ENCODE measurements at regions not wholly inside any gene's neighbourhood (a gene's known extent, or its start where the extent isn't known, plus 50 kb on each side); places are given as distances from the start of the nearest gene placed in this dataset.
"Not testable (repeated sequence)": the region's sequence is repeated elsewhere in the genome, so short reads cannot be mapped to it uniquely, and the experiment has no call there.

DNA sequence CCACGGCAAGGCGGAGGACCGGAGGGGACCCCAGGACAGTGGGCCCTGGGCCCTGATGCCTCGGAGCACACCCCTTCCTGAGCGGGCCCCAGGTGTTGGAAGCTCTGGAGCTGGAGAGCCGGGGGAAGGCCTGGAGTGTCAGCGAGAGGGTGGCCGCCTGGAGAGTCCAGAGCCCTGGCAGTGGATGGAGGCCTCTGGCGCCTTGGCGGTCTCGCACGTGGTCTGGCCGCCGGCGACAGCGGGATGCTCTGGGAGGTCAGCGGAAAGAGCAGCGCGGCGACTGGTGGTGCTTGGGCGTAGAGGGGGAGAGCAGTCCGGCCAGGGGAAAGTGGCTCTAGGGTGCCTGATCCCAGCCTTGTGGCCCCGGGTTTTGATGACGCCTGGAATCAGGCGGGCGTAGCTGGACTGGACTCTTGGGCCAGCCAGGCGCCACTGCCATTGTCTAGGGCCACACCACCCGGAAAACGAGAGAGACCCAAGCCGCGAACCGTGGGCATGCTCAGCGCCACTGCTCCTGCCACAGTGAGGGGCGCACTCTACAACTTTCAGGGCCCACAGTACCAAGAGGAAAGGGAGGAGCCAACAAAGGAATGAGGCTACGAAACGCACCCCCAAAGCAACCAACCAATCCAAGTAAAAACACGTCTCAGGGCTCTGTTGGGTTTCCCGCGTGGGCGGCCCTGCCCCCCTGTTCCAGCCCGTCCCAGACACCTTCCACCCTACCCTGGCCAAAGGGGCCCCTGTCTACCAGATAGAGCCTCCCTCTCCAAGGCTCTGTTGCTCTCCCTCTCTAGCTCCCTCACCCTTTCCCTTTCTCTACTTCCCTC lies 1381.2 kb upstream of the DEFB115 start:
- TF ChIP-seq, protein P1, sequence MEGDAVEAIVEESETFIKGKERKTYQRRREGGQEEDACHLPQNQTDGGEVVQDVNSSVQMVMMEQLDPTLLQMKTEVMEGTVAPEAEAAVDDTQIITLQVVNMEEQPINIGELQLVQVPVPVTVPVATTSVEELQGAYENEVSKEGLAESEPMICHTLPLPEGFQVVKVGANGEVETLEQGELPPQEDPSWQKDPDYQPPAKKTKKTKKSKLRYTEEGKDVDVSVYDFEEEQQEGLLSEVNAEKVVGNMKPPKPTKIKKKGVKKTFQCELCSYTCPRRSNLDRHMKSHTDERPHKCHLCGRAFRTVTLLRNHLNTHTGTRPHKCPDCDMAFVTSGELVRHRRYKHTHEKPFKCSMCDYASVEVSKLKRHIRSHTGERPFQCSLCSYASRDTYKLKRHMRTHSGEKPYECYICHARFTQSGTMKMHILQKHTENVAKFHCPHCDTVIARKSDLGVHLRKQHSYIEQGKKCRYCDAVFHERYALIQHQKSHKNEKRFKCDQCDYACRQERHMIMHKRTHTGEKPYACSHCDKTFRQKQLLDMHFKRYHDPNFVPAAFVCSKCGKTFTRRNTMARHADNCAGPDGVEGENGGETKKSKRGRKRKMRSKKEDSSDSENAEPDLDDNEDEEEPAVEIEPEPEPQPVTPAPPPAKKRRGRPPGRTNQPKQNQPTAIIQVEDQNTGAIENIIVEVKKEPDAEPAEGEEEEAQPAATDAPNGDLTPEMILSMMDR (conservative IDR thresholded peaks at IDR 0.05; ENCODE audit: low read depth, low read length): not testable (repeated sequence)
- not testable (repeated sequence) for TF ChIP-seq EZH2phosphoT487 (IDR thresholded peaks at IDR 0.05; ENCODE audit: borderline replicate concordance, low read length)

All from PC-3 (cell line).